OCI-M1 (cell line): ENCODE measurements at regions not wholly inside any gene's neighbourhood (a gene's known extent, or its start where the extent isn't known, plus 50 kb on each side); places are given as distances from the start of the nearest gene placed in this dataset.
A peak's percentile ranks its signal among the peaks of the same experiment; 100 is the strongest.

Source experiments
- DNase-seq: peaks from one replicate; lab custom pipeline; 2025; lab: John Stamatoyannopoulos, UW

GRCh38 chr9:18393340-18394130, 80.4 kb upstream of the ADAMTSL1 start:
- DNase-seq: peak; percentile 2

DNA sequence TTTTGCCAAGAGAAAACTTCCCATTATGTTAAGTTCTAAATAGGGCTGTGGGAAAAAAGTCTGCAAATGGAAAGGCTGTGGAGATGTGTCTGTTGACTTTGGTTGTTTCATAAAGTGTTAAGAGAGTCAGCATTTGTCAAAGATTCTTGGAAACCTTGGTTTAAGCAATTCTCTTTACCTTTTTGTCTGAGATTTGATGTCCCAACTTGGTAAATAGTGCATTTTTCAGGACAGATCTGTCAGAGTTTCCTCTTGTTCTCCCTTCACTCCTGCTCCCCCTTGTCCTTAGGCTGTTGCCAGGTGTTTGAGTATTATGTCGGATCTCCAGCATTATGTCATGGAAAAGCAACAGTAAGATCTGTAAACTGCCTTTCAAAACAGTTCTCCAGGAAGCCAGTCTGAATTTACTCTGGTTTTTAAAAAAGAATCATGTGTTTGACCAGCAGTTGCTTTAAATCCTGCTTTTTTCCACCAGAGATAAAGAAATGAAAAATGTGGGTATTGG, 79.1 kb upstream of the ADAMTSL1 start:
- DNase-seq: no peak

DNA sequence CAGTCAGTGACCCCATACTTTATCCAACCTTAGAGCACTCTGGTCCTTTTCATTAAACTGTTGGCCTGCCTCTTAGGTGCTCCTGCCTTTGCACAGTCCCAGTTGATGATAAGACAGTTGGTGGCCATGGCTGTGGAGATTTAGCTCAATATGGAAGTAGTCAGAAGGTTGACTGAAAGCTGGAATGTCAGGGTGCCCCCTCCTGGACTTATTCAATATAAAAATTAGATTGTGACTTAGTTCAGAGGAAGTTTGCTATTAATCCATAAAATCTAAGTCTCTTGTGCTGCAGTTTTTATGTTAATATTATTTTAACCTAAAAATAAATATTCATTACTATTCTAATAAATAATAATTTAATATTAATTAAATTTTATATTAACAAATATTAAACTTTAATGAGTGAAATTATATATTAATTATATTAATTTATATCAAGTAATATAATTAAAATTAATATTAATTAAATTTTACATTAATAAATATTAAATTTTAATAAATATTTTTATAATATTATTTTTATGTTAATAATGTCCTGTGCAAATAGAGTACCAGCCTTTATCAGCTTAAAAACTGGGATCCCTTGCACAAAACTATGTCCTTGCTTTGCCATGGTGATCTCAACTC, 77.7 kb upstream of the ADAMTSL1 start:
- peak; percentile 12 for DNase-seq

DNA sequence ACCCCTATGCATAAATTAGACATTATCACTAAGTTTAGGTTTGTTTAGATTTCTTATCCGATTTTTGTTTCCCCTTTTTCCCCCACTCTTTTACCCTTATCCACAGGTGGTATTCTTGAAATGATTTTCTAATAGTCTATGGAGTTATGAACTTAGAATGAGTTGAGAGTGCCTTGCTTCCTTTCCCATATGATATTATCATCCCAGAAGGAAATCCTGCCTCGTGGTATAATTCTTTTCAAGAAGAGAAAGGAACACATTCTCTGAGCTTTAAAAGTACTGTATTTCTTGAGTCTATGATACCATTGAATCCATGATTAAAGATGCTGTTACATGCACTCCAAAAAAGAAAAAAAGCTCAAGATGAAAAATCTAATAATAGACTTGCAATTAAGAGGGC, 76.9 kb upstream of the ADAMTSL1 start:
- no peak for DNase-seq

DNA sequence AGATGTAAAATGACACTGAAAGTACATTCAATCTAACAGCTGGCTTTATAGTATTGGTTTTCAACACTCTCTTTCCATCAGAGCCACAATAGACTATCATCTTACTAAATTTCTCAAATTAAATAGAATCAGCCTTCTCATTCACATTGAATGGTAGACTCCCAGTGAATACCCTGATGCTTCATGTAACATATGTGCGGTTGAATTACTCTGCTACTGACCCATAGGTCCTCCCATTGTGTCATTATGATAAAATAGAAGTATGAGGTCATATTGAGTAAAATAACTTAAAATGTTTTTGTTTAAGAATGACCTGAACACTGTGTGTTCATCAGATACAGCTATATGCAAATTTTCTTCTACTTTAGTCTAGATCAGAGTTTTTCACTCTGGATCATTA, 75.9 kb upstream of the ADAMTSL1 start:
- no peak for DNase-seq

- no peak for DNase-seq
Observed at GRCh38 chr9:18404434-18405029, 69.4 kb upstream of the ADAMTSL1 start.

- no peak for DNase-seq
Observed at GRCh38 chr9:18405240-18405639, 68.7 kb upstream of the ADAMTSL1 start.

DNA sequence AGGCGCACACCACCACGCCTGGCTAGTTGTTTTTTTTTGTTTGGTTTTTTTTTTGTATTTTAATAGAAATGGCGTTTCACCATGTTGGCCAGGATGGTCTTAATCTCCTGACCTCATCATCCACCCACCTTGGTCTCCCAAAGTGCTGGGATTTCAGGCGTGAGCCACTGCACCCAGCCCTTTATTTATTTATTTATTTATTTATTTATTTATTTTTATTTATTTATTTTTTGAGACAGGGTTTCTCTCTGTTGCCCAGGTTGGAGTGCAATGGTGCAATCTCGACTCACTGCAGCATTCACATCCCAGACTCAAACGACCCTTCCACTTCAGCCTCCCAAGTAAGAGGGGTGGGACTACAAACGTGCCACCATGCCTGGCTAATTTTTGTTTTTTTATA, 63.0 kb upstream of the ADAMTSL1 start:
- no peak for DNase-seq

DNA sequence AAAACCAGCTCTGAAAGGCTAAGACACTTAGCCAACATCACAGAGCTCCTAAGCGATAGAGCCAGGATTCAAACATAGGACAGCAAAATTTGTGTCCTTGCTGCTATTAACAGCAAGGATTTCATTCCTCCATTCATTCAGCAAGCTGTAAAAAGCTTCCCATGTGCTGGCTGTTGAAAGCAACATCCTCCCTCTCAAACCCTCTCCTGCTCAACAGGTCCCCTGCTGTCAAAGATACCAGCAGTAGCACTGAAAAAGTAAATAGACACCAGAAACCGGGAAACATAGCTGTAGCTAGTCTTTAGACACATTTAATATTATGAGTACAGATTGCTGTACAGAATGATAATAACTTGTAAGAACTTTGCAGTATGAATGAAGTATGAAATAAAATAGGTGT, 52.6 kb upstream of the ADAMTSL1 start:
- DNase-seq: no peak

GRCh38 chr9:18422296-18423036, 51.5 kb upstream of the ADAMTSL1 start:
- no peak for DNase-seq

- no peak for DNase-seq
Observed at GRCh38 chr9:18423791-18424531, 50.0 kb upstream of the ADAMTSL1 start.
